ENCODE measurements at regions not wholly inside any gene's neighbourhood (a gene's known extent, or its start where the extent isn't known, plus 50 kb on each side); places are given as distances from the start of the nearest gene placed in this dataset.

DNA sequence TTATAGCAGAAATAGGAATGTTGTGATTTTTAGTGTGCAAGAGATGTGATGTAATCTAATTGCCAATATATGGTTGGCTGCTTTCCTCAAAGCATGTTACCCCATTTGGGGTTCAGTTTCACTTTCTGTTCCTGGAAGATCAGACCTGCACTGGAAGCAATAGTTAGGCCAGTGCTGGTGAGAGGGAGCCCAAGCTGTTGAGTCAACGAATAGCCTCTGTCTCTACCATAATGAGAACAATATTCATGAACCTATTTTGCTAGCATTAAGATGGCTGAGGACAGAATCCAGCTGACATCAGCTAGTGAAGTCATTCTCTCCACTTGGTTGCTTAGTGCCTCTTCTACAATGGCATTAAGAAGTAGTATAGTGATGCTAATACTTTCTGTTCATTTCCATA is 379.9 kb upstream of the DCN start:
- no peak for TF ChIP-seq POLR2A (IDR thresholded peaks at IDR 0.05)
- TF ChIP-seq, protein P1, sequence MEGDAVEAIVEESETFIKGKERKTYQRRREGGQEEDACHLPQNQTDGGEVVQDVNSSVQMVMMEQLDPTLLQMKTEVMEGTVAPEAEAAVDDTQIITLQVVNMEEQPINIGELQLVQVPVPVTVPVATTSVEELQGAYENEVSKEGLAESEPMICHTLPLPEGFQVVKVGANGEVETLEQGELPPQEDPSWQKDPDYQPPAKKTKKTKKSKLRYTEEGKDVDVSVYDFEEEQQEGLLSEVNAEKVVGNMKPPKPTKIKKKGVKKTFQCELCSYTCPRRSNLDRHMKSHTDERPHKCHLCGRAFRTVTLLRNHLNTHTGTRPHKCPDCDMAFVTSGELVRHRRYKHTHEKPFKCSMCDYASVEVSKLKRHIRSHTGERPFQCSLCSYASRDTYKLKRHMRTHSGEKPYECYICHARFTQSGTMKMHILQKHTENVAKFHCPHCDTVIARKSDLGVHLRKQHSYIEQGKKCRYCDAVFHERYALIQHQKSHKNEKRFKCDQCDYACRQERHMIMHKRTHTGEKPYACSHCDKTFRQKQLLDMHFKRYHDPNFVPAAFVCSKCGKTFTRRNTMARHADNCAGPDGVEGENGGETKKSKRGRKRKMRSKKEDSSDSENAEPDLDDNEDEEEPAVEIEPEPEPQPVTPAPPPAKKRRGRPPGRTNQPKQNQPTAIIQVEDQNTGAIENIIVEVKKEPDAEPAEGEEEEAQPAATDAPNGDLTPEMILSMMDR (IDR thresholded peaks at IDR 0.05 in 8 of 11, conservative IDR thresholded peaks at IDR 0.05 in 3 of 11) = no peak
